H1 (cell line): ENCODE measurements at regions not wholly inside any gene's neighbourhood (a gene's known extent, or its start where the extent isn't known, plus 50 kb on each side); places are given as distances from the start of the nearest gene placed in this dataset.

Experiments
- CTCF ChIA-PET: fragments of 300-600 bp; sonication (Branson Sonifier 250); formaldehyde crosslinking; loops from one replicate; lab custom pipeline; 2021; ENCODE audit not compliant: partially characterized antibody; lab: Charles Lee
- POLR2A ChIA-PET: fragments of 300-600 bp; sonication (Branson Sonifier 250); formaldehyde crosslinking; loops from one replicate; lab custom pipeline; 2021; ENCODE audit warnings: inconsistent platforms; ENCODE audit not compliant: partially characterized antibody; lab: Charles Lee
- DNase-seq, 2 experiments: peaks; one replicate each; pipeline versions ENCODE4 v3.0.0 to v3.0.0-alpha.2; 2010 to 2022; ENCODE audit warnings: low spot score in 2 of 2, low read depth in 1 of 2, mixed read lengths in 1 of 2
- FAIRE-seq: peaks from 2 replicates; lab custom pipeline; 2011; peaks lifted over from hg19 to GRCh38; lab: Jason Lieb, UNC
- H2AFZ ChIP-seq: 2 replicates; pipeline ENCODE4 v1.8.1; 2012; ENCODE audit warnings: low read length, inconsistent platforms
- H2AK5ac ChIP-seq: 2 replicates; pipeline ENCODE4 v1.6.1; 2013; ENCODE audit warnings: low read depth, low read length
- H2BK120ac ChIP-seq: replicated peaks from 2 replicates; pipeline ENCODE3; 2013; ENCODE audit warnings: low read depth, low read length, inconsistent platforms
- H2BK12ac ChIP-seq: 2 replicates; pipeline ENCODE4 v1.6.1; 2013; ENCODE audit warnings: low read depth, low read length
- H2BK15ac ChIP-seq: 2 replicates; pipeline ENCODE4 v1.6.1; 2013; ENCODE audit warnings: low read length
- H2BK20ac ChIP-seq: 2 replicates; pipeline ENCODE4 v1.6.1; 2013; ENCODE audit warnings: low read length
- H2BK5ac ChIP-seq: 2 replicates; pipeline ENCODE4 v1.6.1; 2013; ENCODE audit warnings: low read depth, low read length
- H3K14ac ChIP-seq: 2 replicates; pipeline ENCODE4 v1.6.1; 2013; ENCODE audit warnings: inconsistent platforms; ENCODE audit not compliant: insufficient read length
- H3K18ac ChIP-seq: 2 replicates; pipeline ENCODE4 v1.6.1; 2013; ENCODE audit warnings: low read length; ENCODE audit errors: extremely low read depth
- H3K23ac ChIP-seq: 2 replicates; pipeline ENCODE4 v1.6.1; 2013; ENCODE audit warnings: inconsistent platforms; ENCODE audit not compliant: insufficient read length
- H3K23me2 ChIP-seq: 2 replicates; pipeline ENCODE4 v1.6.1; 2013; ENCODE audit warnings: low read depth, low read length
- H3K27ac ChIP-seq: 2 replicates; pipeline ENCODE4 v1.6.1; 2011; ENCODE audit warnings: low read depth, low read length, inconsistent platforms
- H3K27me3 ChIP-seq, 4 experiments: replicated peaks in 1 of 4; 1 replicate in 1 of 4; 2 replicates in 3 of 4; pipeline versions ENCODE4 v1.6.1 to v1.8.1; 2011 to 2013; ENCODE audit warnings: low read length in 3 of 4, mild to moderate bottlenecking in 3 of 4, inconsistent platforms in 2 of 4, mixed read lengths in 2 of 4, moderate library complexity in 1 of 4; ENCODE audit not compliant: control insufficient read depth in 3 of 4, insufficient read depth in 3 of 4; ENCODE audit errors: extremely low read depth in 1 of 4
- H3K36me3 ChIP-seq, 4 experiments: 2 replicates each; pipeline versions ENCODE4 v1.6.1 to v1.8.1; 2011 to 2013; ENCODE audit warnings: mild to moderate bottlenecking in 4 of 4, low read length in 3 of 4, moderate library complexity in 2 of 4, control low read depth in 1 of 4, inconsistent platforms in 1 of 4; ENCODE audit not compliant: insufficient read depth in 4 of 4, control insufficient read depth in 2 of 4
- H3K4ac ChIP-seq: replicated peaks from 2 replicates; pipeline ENCODE3; 2013; ENCODE audit warnings: low read length, low read depth, mixed read lengths, inconsistent platforms; ENCODE audit not compliant: insufficient read length
- H3K4me1 ChIP-seq, 4 experiments: replicated peaks in 1 of 4; 1 replicate in 1 of 4; 2 replicates in 3 of 4; pipeline versions ENCODE4 v1.6.1 to v1.8.1; 2011 to 2013; ENCODE audit warnings: low read length in 3 of 4, inconsistent platforms in 2 of 4, mixed read lengths in 1 of 4; ENCODE audit not compliant: insufficient read depth in 4 of 4, control insufficient read depth in 3 of 4
- H3K4me2 ChIP-seq, 2 experiments: 2 replicates each; pipeline versions ENCODE4 v1.6.1 to v1.8.1; 2011 to 2013; ENCODE audit warnings: low read depth in 2 of 2, low read length in 2 of 2, control low read depth in 1 of 2, inconsistent platforms in 1 of 2, mild to moderate bottlenecking in 1 of 2; ENCODE audit not compliant: insufficient read depth in 1 of 2
- H3K4me3 ChIP-seq, 4 experiments: fragments of 200-600, 300-600 bp in 1 of 4; sonication (generic), shearing (Covaris generic), sonication (Bioruptor Twin) in 1 of 4; 2 replicates each; pipeline versions ENCODE4 v1.5.1 to v1.8.1; 2011 to 2016; ENCODE audit warnings: low read length in 4 of 4, low read depth in 3 of 4, control low read depth in 2 of 4, inconsistent platforms in 2 of 4, mild to moderate bottlenecking in 2 of 4, mixed read lengths in 1 of 4, moderate library complexity in 1 of 4; ENCODE audit not compliant: insufficient read depth in 2 of 4; ENCODE audit errors: extremely low read depth in 1 of 4
- H3K56ac ChIP-seq: replicated peaks from 2 replicates; pipeline ENCODE3; 2013; ENCODE audit warnings: low read depth, mild to moderate bottlenecking, mixed read lengths, low read length, inconsistent platforms; ENCODE audit not compliant: insufficient read length
- H3K79me1 ChIP-seq: 2 replicates; pipeline ENCODE4 v1.6.1; 2013; ENCODE audit warnings: low read depth, low read length, control low read depth
- H3K79me2 ChIP-seq, 2 experiments: 2 replicates each; pipeline versions ENCODE4 v1.6.1 to v1.8.1; 2012 to 2013; ENCODE audit warnings: low read length in 2 of 2, mild to moderate bottlenecking in 2 of 2, inconsistent platforms in 1 of 2; ENCODE audit not compliant: insufficient read depth in 2 of 2, control insufficient read depth in 1 of 2
- H3K9ac ChIP-seq, 4 experiments: replicated peaks in 1 of 4; 1 replicate in 1 of 4; 2 replicates in 3 of 4; pipeline versions ENCODE4 v1.6.1 to v1.8.1; 2011 to 2013; ENCODE audit warnings: low read depth in 3 of 4, low read length in 3 of 4, control low read depth in 2 of 4, mild to moderate bottlenecking in 2 of 4, moderate library complexity in 2 of 4, inconsistent platforms in 1 of 4; ENCODE audit errors: extremely low read depth in 1 of 4
- H3K9me3 ChIP-seq, 2 experiments: 2 replicates each; pipeline versions ENCODE4 v1.6.1 to v1.8.1; 2012 to 2013; ENCODE audit warnings: mild to moderate bottlenecking in 2 of 2, moderate library complexity in 2 of 2, control low read depth in 1 of 2, inconsistent platforms in 1 of 2, low read depth in 1 of 2, low read length in 1 of 2, mixed read lengths in 1 of 2; ENCODE audit not compliant: insufficient read depth in 2 of 2
- H4K20me1 ChIP-seq, 2 experiments: replicated peaks in 1 of 2; 2 replicates each; pipeline versions ENCODE3 to v1.8.1; 2011 to 2013; ENCODE audit warnings: inconsistent platforms in 2 of 2, low read length in 2 of 2, mild to moderate bottlenecking in 1 of 2; ENCODE audit not compliant: insufficient read depth in 2 of 2, control insufficient read depth in 1 of 2
- H4K5ac ChIP-seq: 2 replicates; pipeline ENCODE4 v1.6.1; 2013; ENCODE audit warnings: low read length, low read depth, mixed read lengths, inconsistent platforms; ENCODE audit not compliant: insufficient read length
- H4K8ac ChIP-seq: 2 replicates; pipeline ENCODE4 v1.8.0; 2013; ENCODE audit warnings: mild to moderate bottlenecking, moderate library complexity, low read length, inconsistent platforms; ENCODE audit not compliant: insufficient read depth; ENCODE audit errors: extremely low read depth
- H4K91ac ChIP-seq: replicated peaks from 2 replicates; pipeline ENCODE3; 2013; ENCODE audit warnings: low read length, mixed read lengths, inconsistent platforms; ENCODE audit not compliant: insufficient read length
- CBX8 ChIP-seq: fragments of 300-800, 300-1000 bp; sonication (generic); IDR thresholded peaks from 2 replicates; pipeline ENCODE4 v1.7.1; 2016; ENCODE audit warnings: low read depth, low read length, borderline replicate concordance
- FOSL1 ChIP-seq: IDR thresholded peaks from 2 replicates; pipeline ENCODE4 v1.6.1; 2011; ENCODE audit warnings: mild to moderate bottlenecking, low read depth, low read length, moderate library complexity; ENCODE audit not compliant: insufficient read depth
- SIX5 ChIP-seq: IDR thresholded peaks from 2 replicates; pipeline ENCODE4 v1.6.1; 2011; ENCODE audit warnings: mild to moderate bottlenecking, low read depth, low read length
- TBP ChIP-seq: IDR thresholded peaks from 2 replicates; pipeline ENCODE4 v1.6.1; 2011; ENCODE audit warnings: low read depth, low read length, improper control_type of control experiment
- WGBS, 2 experiments: shearing (Covaris generic) in 1 of 2; methylation state at CpG; one replicate each; pipeline versions ENCODE4 v1.1.6 to v1.1.7; 2013 to 2015; ENCODE audit warnings: low lambda C conversion rate in 2 of 2, mixed read lengths in 2 of 2, inconsistent platforms in 1 of 2, low coverage in 1 of 2, missing lambda C conversion rate in 1 of 2; ENCODE audit not compliant: insufficient replicate concordance in 2 of 2, insufficient coverage in 1 of 2, insufficient read length in 1 of 2; ENCODE audit errors: extremely low coverage in 1 of 2, missing lambda C conversion rate in 1 of 2; 5-methylcytosine and 5-hydroxymethylcytosine counted together
- TF ChIP-seq, protein P1 (sequence below): IDR thresholded peaks from 2 replicates; pipeline ENCODE4 v1.6.1; 2011; ENCODE audit warnings: low read depth, mild to moderate bottlenecking, low read length; ENCODE audit not compliant: insufficient read depth
- TF ChIP-seq, protein P2 (sequence below): IDR thresholded peaks from 2 replicates; pipeline ENCODE4 v1.6.1; 2012; ENCODE audit warnings: inconsistent platforms

DNA sequence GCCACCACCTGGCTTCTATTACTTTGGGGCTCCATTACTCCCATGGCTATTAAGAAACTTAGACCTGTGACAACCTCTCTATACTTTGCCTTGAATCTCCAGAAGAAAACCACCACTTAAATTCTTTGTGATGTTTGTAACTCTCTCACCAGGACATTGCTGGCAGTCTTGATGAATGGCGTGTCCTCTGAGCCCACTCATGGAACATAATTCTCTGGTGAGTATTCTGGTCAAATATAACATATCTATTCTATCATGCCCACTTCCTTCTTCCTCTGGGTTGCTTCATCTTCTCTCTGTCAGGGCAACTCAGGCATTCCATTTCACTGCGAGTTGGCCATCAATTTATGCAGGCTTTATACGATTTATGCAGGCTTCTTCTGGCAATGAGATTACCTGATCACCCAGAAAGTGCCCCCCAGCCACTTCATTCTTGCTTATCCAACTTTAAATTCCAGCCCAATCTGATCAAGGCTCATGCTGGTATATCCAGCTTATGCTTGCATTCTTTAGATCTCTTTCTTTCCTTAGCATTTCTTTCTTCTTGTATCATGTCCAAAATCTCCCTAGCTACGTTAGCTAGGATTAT, 112.0 kb upstream of the CHRM3 start:
- CTCF ChIA-PET: interaction anchor here (0.6 kb wide), 1 partner anchor 34 kb away, joined by 3 read pairs; no protein-coding TSS in a partner anchor
- FAIRE-seq: no peak

More for the DNA sequence above, 112.0 kb upstream of the CHRM3 start:
- H2BK20ac ChIP-seq: no peak overlapping the region
- no peak overlapping the region for H2BK15ac ChIP-seq
- no peaks in the 10 kb centered on the region for H3K9me3 ChIP-seq
- H3K27me3 ChIP-seq: peaks cover 0 to 1% (median 0%) of the 10 kb centered on the region in 4 experiments; a peak in 2 of 7 replicates
- H3K4me2 ChIP-seq: no peak overlapping the region
- POLR2A ChIA-PET: no interaction called here
- no peak overlapping the region for H3K4me3 ChIP-seq
- no peaks in the 10 kb centered on the region for H3K36me3 ChIP-seq
- H2BK120ac ChIP-seq: no peak overlapping the region
- no peak overlapping the region for H3K14ac ChIP-seq
- no peaks in the 10 kb centered on the region for H3K23me2 ChIP-seq
- no peak overlapping the region for H2BK5ac ChIP-seq
- H3K18ac ChIP-seq: no peak overlapping the region
- DNase-seq: no peak
- no peaks in the 10 kb centered on the region for H3K79me2 ChIP-seq
- no peak overlapping the region for H3K4ac ChIP-seq
- H2AK5ac ChIP-seq: no peak overlapping the region
- no peak overlapping the region for H3K9ac ChIP-seq
- H4K20me1 ChIP-seq: no peaks in the 10 kb centered on the region
- no peaks in the 10 kb centered on the region for H3K79me1 ChIP-seq
- H3K56ac ChIP-seq: no peak overlapping the region
- no peak overlapping the region for H2AFZ ChIP-seq
- no peak overlapping the region for H4K5ac ChIP-seq
- H4K8ac ChIP-seq: no peak overlapping the region
- WGBS, 2 experiments: 85% methylated on average over 4 of the region's 4 CpGs; no CpG with 5 or more reads in 1 of the 2 experiments
- H3K23ac ChIP-seq: no peak overlapping the region
- no peak overlapping the region for H3K27ac ChIP-seq
- H2BK12ac ChIP-seq: no peak overlapping the region
- H4K91ac ChIP-seq: no peak overlapping the region
- no peaks in the 10 kb centered on the region for H3K4me1 ChIP-seq
- TF ChIP-seq FOSL1 (no peak), TBP (no peak), CBX8 (no peak), SIX5 (no peak)
- TF ChIP-seq, protein P1, sequence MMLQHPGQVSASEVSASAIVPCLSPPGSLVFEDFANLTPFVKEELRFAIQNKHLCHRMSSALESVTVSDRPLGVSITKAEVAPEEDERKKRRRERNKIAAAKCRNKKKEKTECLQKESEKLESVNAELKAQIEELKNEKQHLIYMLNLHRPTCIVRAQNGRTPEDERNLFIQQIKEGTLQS: no peak
- TF ChIP-seq, protein P2, sequence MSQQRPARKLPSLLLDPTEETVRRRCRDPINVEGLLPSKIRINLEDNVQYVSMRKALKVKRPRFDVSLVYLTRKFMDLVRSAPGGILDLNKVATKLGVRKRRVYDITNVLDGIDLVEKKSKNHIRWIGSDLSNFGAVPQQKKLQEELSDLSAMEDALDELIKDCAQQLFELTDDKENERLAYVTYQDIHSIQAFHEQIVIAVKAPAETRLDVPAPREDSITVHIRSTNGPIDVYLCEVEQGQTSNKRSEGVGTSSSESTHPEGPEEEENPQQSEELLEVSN: no peak
